HepG2 (cell line): ENCODE measurements at regions not wholly inside any gene's neighbourhood (a gene's known extent, or its start where the extent isn't known, plus 50 kb on each side); places are given as distances from the start of the nearest gene placed in this dataset.

ENCODE experiments used
- ARID3A ChIP-seq: IDR thresholded peaks from 2 replicates; pipeline ENCODE4 v1.6.1; 2012; ENCODE audit warnings: low read depth, low read length, improper control_type of control experiment
- ARID5B ChIP-seq: IDR thresholded peaks from 2 replicates; pipeline ENCODE4 v1.4.0; 2020; ENCODE audit warnings: mild to moderate bottlenecking, missing genetic modification reagents
- BCL6 ChIP-seq: IDR thresholded peaks from 2 replicates; pipeline ENCODE4 v1.6.1; 2016; ENCODE audit warnings: missing genetic modification reagents, missing compliant biosample characterization
- CREM ChIP-seq, 2 experiments: sonication (generic) in 1 of 2; formaldehyde crosslinking in 1 of 2; IDR thresholded peaks; 2 replicates each; pipeline versions ENCODE4 v1.4.0 to v1.6.1; 2016 to 2020; ENCODE audit warnings: antibody characterized with exemption in 1 of 2, mild to moderate bottlenecking in 1 of 2, missing genetic modification reagents in 1 of 2
- ELF3 ChIP-seq: IDR thresholded peaks from 2 replicates; pipeline ENCODE4 v1.6.1; 2016; ENCODE audit warnings: missing genetic modification reagents, missing compliant biosample characterization
- FOSL1 ChIP-seq: sonication (generic); formaldehyde crosslinking; IDR thresholded peaks from 2 replicates; pipeline ENCODE4 v1.9.0; 2021; ENCODE audit warnings: missing genetic modification reagents, borderline replicate concordance
- FOSL2 ChIP-seq: sonication (generic); formaldehyde crosslinking; IDR thresholded peaks from 2 replicates; pipeline ENCODE4 v1.4.0; 2020; ENCODE audit warnings: missing genetic modification reagents
- FOXA1 ChIP-seq, 2 experiments: fragments of 450-650 bp in 1 of 2; sonication (generic) in 1 of 2; formaldehyde crosslinking in 1 of 2; IDR thresholded peaks; 2 replicates each; pipeline versions ENCODE4 v1.4.0 to v1.6.1; 2016 to 2020; ENCODE audit warnings: missing genetic modification reagents in 1 of 2
- FOXA3 ChIP-seq: IDR thresholded peaks from 2 replicates; pipeline ENCODE4 v1.6.1; 2016; ENCODE audit warnings: missing genetic modification reagents, missing compliant biosample characterization
- FOXP1 ChIP-seq, 2 experiments: fragments of 450-650 bp in 1 of 2; IDR thresholded peaks; 2 replicates each; pipeline ENCODE4 v1.6.1; 2017 to 2018; ENCODE audit warnings: antibody characterized with exemption in 1 of 2
- MAFF ChIP-seq: IDR thresholded peaks from 2 replicates; pipeline ENCODE4 v1.6.1; 2011; ENCODE audit warnings: low read depth, low read length, improper control_type of control experiment
- MAFK ChIP-seq, 2 experiments: IDR thresholded peaks in 1 of 2; conservative IDR thresholded peaks in 1 of 2; 2 replicates each; pipeline ENCODE4 v1.6.1; 2011; ENCODE audit warnings: improper control_type of control experiment in 2 of 2, low read length in 2 of 2
- MIER2 ChIP-seq: IDR thresholded peaks from 2 replicates; pipeline ENCODE4 v1.6.1; 2016; ENCODE audit warnings: missing biosample characterization, missing genetic modification reagents
- PRPF4 ChIP-seq: fragments of 200-400 bp; formaldehyde crosslinking; IDR thresholded peaks from 2 replicates; pipeline ENCODE4 v1.6.1; 2016; ENCODE audit warnings: low read length, low read depth; ENCODE audit not compliant: poor library complexity, severe bottlenecking
- RARA ChIP-seq: IDR thresholded peaks from 2 replicates; pipeline ENCODE4 v1.6.1; 2016; ENCODE audit warnings: missing genetic modification reagents, missing compliant biosample characterization
- RXRA ChIP-seq: sonication (generic); formaldehyde crosslinking; IDR thresholded peaks from 2 replicates; pipeline ENCODE4 v1.5.1; 2020; ENCODE audit warnings: missing genetic modification reagents
- SOX5 ChIP-seq: IDR thresholded peaks from 2 replicates; pipeline ENCODE4 v1.6.1; 2016; ENCODE audit warnings: borderline replicate concordance
- TCF7 ChIP-seq: sonication (generic); IDR thresholded peaks from 2 replicates; pipeline ENCODE4 v1.6.1; 2016; ENCODE audit warnings: antibody characterized with exemption, low read depth
- TFDP2 ChIP-seq: sonication (generic); formaldehyde crosslinking; IDR thresholded peaks from 2 replicates; pipeline ENCODE4 v1.4.0; 2020; ENCODE audit warnings: missing genetic modification reagents
- ZBTB37 ChIP-seq: sonication (generic); formaldehyde crosslinking; IDR thresholded peaks from 2 replicates; pipeline ENCODE4 v1.4.0; 2020; ENCODE audit warnings: mild to moderate bottlenecking, missing genetic modification reagents
- ZNF143 ChIP-seq: sonication (generic); formaldehyde crosslinking; IDR thresholded peaks from 2 replicates; pipeline ENCODE4 v1.4.0; 2020; ENCODE audit warnings: missing genetic modification reagents
- ZNF329 ChIP-seq: sonication (generic); formaldehyde crosslinking; IDR thresholded peaks from 2 replicates; pipeline ENCODE4 v1.9.0; 2021; ENCODE audit warnings: low read depth, mild to moderate bottlenecking, missing genetic modification reagents
- ZNF331 ChIP-seq: sonication (generic); formaldehyde crosslinking; IDR thresholded peaks from 2 replicates; pipeline ENCODE4 v1.4.0; 2020; ENCODE audit warnings: missing genetic modification reagents
- ZNF780A ChIP-seq: sonication (generic); formaldehyde crosslinking; IDR thresholded peaks from 2 replicates; pipeline ENCODE4 v1.8.0; 2022; ENCODE audit warnings: mild to moderate bottlenecking, missing genetic modification reagents, moderate library complexity

GRCh38 chr10:55065185-55065584 is 264.2 kb upstream of the PCDH15 start (continued):
- TF ChIP-seq ARID5B (CRISPR knock-in tag) (peak; percentile 88), ZNF329 (CRISPR knock-in tag) (no peak), ZNF331 (CRISPR knock-in tag) (peak; percentile 46; the same call in 1 of the 2 replicates), FOXA3 (CRISPR knock-in tag) (peak; percentile 66), FOSL2 (CRISPR knock-in tag) (peak; percentile 94), RARA (CRISPR knock-in tag) (peak; percentile 70), FOXP1 (IDR thresholded peaks at IDR 0.05) (no peak), FOXP1 (CRISPR knock-in tag; IDR thresholded peaks at IDR 0.05) (peak; percentile 44; the same call in 1 of the 2 replicates), TFDP2 (no peak), FOSL1 (CRISPR knock-in tag) (peak; percentile 69; the same call in 1 of the 2 replicates), ZNF143 (no peak), MAFK (conservative IDR thresholded peaks at IDR 0.05 in 1 of 2, IDR thresholded peaks at IDR 0.05 in 1 of 2; ENCODE audit: low read length in 2 of 2) (peak; percentile 76 to 85), BCL6 (CRISPR knock-in tag) (peak; percentile 79), CREM (IDR thresholded peaks at IDR 0.05) (peak; percentile 41), CREM (CRISPR knock-in tag; IDR thresholded peaks at IDR 0.05) (no peak), MIER2 (CRISPR knock-in tag) (0 out of 2 replicates have a peak, but pooled peaks have one; percentile 27), ZNF780A (no peak), SOX5 (peak; percentile 65; the same call in 1 of the 2 replicates), TCF7 (peak; percentile 64), ARID3A (peak; percentile 75), RXRA (CRISPR knock-in tag) (peak; percentile 44; the same call in 1 of the 2 replicates), ZBTB37 (peak; percentile 96), FOXA1 (IDR thresholded peaks at IDR 0.05) (no peak), FOXA1 (CRISPR knock-in tag; IDR thresholded peaks at IDR 0.05) (peak; percentile 47), MAFF (peak; percentile 81), ELF3 (CRISPR knock-in tag) (peak; percentile 16; the same call in 1 of the 2 replicates), PRPF4 (no peak)
